IMR-90 (cell line): ENCODE measurements at regions not wholly inside any gene's neighbourhood (a gene's known extent, or its start where the extent isn't known, plus 50 kb on each side); places are given as distances from the start of the nearest gene placed in this dataset.

Source experiments
- ATAC-seq: fragments of 200-7000 bp; cut with Tn5 transposase; 2 replicates; pipeline ENCODE4 v1.9.1; 2020; ENCODE audit warnings: low read depth, mild to moderate bottlenecking, moderate library complexity
- BruUV-seq: library from RNA; stranded (reverse); fragments of 400-500 nt; replicated peaks from 2 replicates; lab custom pipeline; 2021; lab: Mats Ljungman, UMichigan
- CTCF ChIA-PET: fragments of 300-600 bp; formaldehyde crosslinking; extraction: SDS; loops from one replicate; lab custom pipeline; 2021; ENCODE audit warnings: antibody characterized with exemption; lab: Yijun Ruan, JAX
- POLR2A ChIA-PET: fragments of 300-600 bp; sonication (Branson Sonifier 250); formaldehyde crosslinking; loops from one replicate; lab custom pipeline; 2022; ENCODE audit warnings: antibody characterized with exemption; ENCODE audit not compliant: unreplicated experiment; lab: Charles Lee
- DNase-seq: peaks from one replicate; pipeline ENCODE4 v3.0.0; 2013
- H2AFZ ChIP-seq: replicated peaks from 2 replicates; pipeline ENCODE3; 2013; ENCODE audit warnings: low read length, mild to moderate bottlenecking; ENCODE audit not compliant: poor library complexity
- H2AK5ac ChIP-seq: 2 replicates; pipeline ENCODE4 v1.6.1; 2013; ENCODE audit warnings: low read depth, low read length, inconsistent platforms
- H2AK9ac ChIP-seq: replicated peaks from 2 replicates; pipeline ENCODE3; 2013; ENCODE audit warnings: mild to moderate bottlenecking, low read depth, low read length, moderate library complexity; ENCODE audit not compliant: poor library complexity
- H2BK120ac ChIP-seq: 2 replicates; pipeline ENCODE4 v1.6.1; 2013; ENCODE audit warnings: low read depth, low read length, inconsistent platforms
- H2BK15ac ChIP-seq: 3 replicates; pipeline ENCODE4 v1.6.1; 2013; ENCODE audit warnings: low read depth, low read length, inconsistent platforms
- H2BK20ac ChIP-seq: 2 replicates; pipeline ENCODE4 v1.6.1; 2013; ENCODE audit warnings: low read depth, mild to moderate bottlenecking, inconsistent platforms, low read length, moderate library complexity
- H2BK5ac ChIP-seq: 2 replicates; pipeline ENCODE4 v1.6.1; 2013; ENCODE audit warnings: mild to moderate bottlenecking, low read depth, low read length, inconsistent platforms; ENCODE audit not compliant: poor library complexity, severe bottlenecking
- H3K14ac ChIP-seq: replicated peaks from 2 replicates; pipeline ENCODE4 v1.6.1; 2013; ENCODE audit warnings: low read depth, low read length, inconsistent platforms
- H3K18ac ChIP-seq: 2 replicates; pipeline ENCODE4 v1.6.1; 2013; ENCODE audit warnings: low read depth, low read length, control low read depth
- H3K23ac ChIP-seq: 2 replicates; pipeline ENCODE4 v1.6.1; 2013; ENCODE audit warnings: low read depth, low read length, inconsistent platforms
- H3K27ac ChIP-seq: 2 replicates; pipeline ENCODE4 v1.5.1; 2013; ENCODE audit warnings: mild to moderate bottlenecking, control low read depth, low read length; ENCODE audit not compliant: insufficient read depth
- H3K27me3 ChIP-seq: 2 replicates; pipeline ENCODE4 v1.6.1; 2013; ENCODE audit warnings: low read length; ENCODE audit not compliant: control insufficient read depth, insufficient read depth
- H3K36me3 ChIP-seq: 2 replicates; pipeline ENCODE4 v1.6.1; 2013; ENCODE audit warnings: low read length, mixed read lengths; ENCODE audit not compliant: control insufficient read depth, insufficient read depth
- H3K4ac ChIP-seq: 2 replicates; pipeline ENCODE4 v1.6.1; 2013; ENCODE audit warnings: low read depth, low read length, inconsistent platforms
- H3K4me1 ChIP-seq: 2 replicates; pipeline ENCODE4 v1.6.1; 2013; ENCODE audit warnings: low read length, mixed read lengths; ENCODE audit not compliant: control insufficient read depth, insufficient read depth
- H3K4me2 ChIP-seq: 2 replicates; pipeline ENCODE4 v1.6.1; 2013; ENCODE audit warnings: low read depth, mild to moderate bottlenecking, control low read depth, low read length, moderate library complexity
- H3K4me3 ChIP-seq: 2 replicates; pipeline ENCODE4 v1.5.1; 2013; ENCODE audit warnings: low read depth, mild to moderate bottlenecking, control low read depth, low read length, moderate library complexity; ENCODE audit not compliant: insufficient read depth
- H3K56ac ChIP-seq: 2 replicates; pipeline ENCODE4 v1.6.1; 2013; ENCODE audit warnings: low read length, inconsistent platforms; ENCODE audit not compliant: insufficient read depth; ENCODE audit errors: extremely low read depth
- H3K79me1 ChIP-seq, 2 experiments: 2 replicates each; pipeline ENCODE4 v1.6.1; 2013; ENCODE audit warnings: low read length in 2 of 2, inconsistent platforms in 1 of 2, low read depth in 1 of 2
- H3K9ac ChIP-seq: 2 replicates; pipeline ENCODE4 v1.6.1; 2013; ENCODE audit warnings: low read depth, low read length, control low read depth
- H3K9me1 ChIP-seq: 2 replicates; pipeline ENCODE4 v1.6.1; 2013; ENCODE audit warnings: low read length, inconsistent platforms; ENCODE audit not compliant: insufficient read depth
- H3K9me3 ChIP-seq: 2 replicates; pipeline ENCODE4 v1.6.1; 2013; ENCODE audit warnings: low read length; ENCODE audit not compliant: control insufficient read depth, insufficient read depth
- H4K20me1 ChIP-seq: 2 replicates; pipeline ENCODE4 v1.6.1; 2013; ENCODE audit warnings: low read length, inconsistent platforms; ENCODE audit not compliant: insufficient read depth
- H4K5ac ChIP-seq: 2 replicates; pipeline ENCODE4 v1.6.1; 2013; ENCODE audit warnings: mild to moderate bottlenecking, low read depth, low read length, control low read depth
- H4K8ac ChIP-seq, 2 experiments: 2 replicates each; pipeline ENCODE4 v1.6.1; 2013; ENCODE audit warnings: low read depth in 2 of 2, low read length in 2 of 2, control low read depth in 1 of 2, inconsistent platforms in 1 of 2
- H4K91ac ChIP-seq: 2 replicates; pipeline ENCODE4 v1.6.1; 2013; ENCODE audit warnings: low read depth, low read length, inconsistent platforms; ENCODE audit not compliant: insufficient read depth
- CHD1 ChIP-seq: IDR thresholded peaks from 2 replicates; pipeline ENCODE4 v1.6.1; 2012; ENCODE audit warnings: low read depth, low read length, improper control_type of control experiment
- ELK1 ChIP-seq: fragments of 150-350 bp; IDR thresholded peaks from 2 replicates; pipeline ENCODE4 v1.6.1; 2016; ENCODE audit warnings: low read depth, mild to moderate bottlenecking, low read length, moderate library complexity, borderline replicate concordance
- MXI1 ChIP-seq: IDR thresholded peaks from 2 replicates; pipeline ENCODE4 v1.6.1; 2012; ENCODE audit warnings: low read depth, mild to moderate bottlenecking, low read length, moderate library complexity, borderline replicate concordance
- POLR2A ChIP-seq: IDR thresholded peaks from 2 replicates; pipeline ENCODE4 v1.6.1; 2012; ENCODE audit warnings: mild to moderate bottlenecking, low read depth, low read length
- RCOR1 ChIP-seq: IDR thresholded peaks from 2 replicates; pipeline ENCODE4 v1.6.1; 2012; ENCODE audit warnings: mild to moderate bottlenecking, low read length, improper control_type of control experiment; ENCODE audit not compliant: insufficient replicate concordance
- RFX5 ChIP-seq: IDR thresholded peaks from 2 replicates; pipeline ENCODE4 v1.8.0; 2012; ENCODE audit warnings: low read depth, mild to moderate bottlenecking, low read length, moderate library complexity
- USF2 ChIP-seq: fragments of 150-350 bp; IDR thresholded peaks from 2 replicates; pipeline ENCODE4 v1.6.1; 2017; ENCODE audit warnings: mild to moderate bottlenecking, antibody characterized with exemption, low read length, low read depth
- WGBS, 2 experiments: methylation state at CpG; one replicate each; pipeline versions ENCODE4 v1.1.5 to v1.1.7; 2013; ENCODE audit warnings: missing lambda C conversion rate in 2 of 2; ENCODE audit not compliant: insufficient read length in 1 of 2; ENCODE audit errors: extremely low coverage in 2 of 2; 5-methylcytosine and 5-hydroxymethylcytosine counted together
- dilution Hi-C: fragments of 300-500 bp; cut with HindIII; formaldehyde crosslinking; loops from one replicate; pipeline ENCODE4 v1.14.3; 2018; ENCODE audit warnings: low sequenced_read_pairs; ENCODE audit not compliant: unreplicated experiment
- in situ Hi-C: fragments of 300-500 bp; cut with MboI; formaldehyde crosslinking; loops from 3 replicates; pipeline ENCODE4 v1.14.3; 2019; ENCODE audit warnings: low sequenced_read_pairs, inconsistent platforms, mixed read lengths
- intact Hi-C: fragments of 100-400 bp; cut with micrococcal nuclease; formaldehyde crosslinking; loops from 2 replicates; pipeline ENCODE4 v1.10.0; 2022

- intact Hi-C loops (no loop called here), in situ Hi-C loops (no loop called here), dilution Hi-C loops (no loop called here)
- no peak overlapping the region for H3K23ac ChIP-seq
- H3K4me2 ChIP-seq = no peak overlapping the region
- no peak overlapping the region for H2BK15ac ChIP-seq
- DNase-seq = no peak
- H3K27me3 ChIP-seq = no peaks in the 10 kb centered on the region
- H3K4ac ChIP-seq = no peak overlapping the region
- H4K8ac ChIP-seq = no peak overlapping the region
- no peak overlapping the region for H2BK20ac ChIP-seq
- TF ChIP-seq RFX5 (no peak), RCOR1 (no peak), POLR2A (no peak), ELK1 (no peak), USF2 (no peak), CHD1 (no peak), MXI1 (no peak)
- no peak overlapping the region for H2AK9ac ChIP-seq
- H2AK5ac ChIP-seq = no peak overlapping the region
- H4K20me1 ChIP-seq = no peaks in the 10 kb centered on the region
- H3K9ac ChIP-seq = no peak overlapping the region
- no peak overlapping the region for H4K91ac ChIP-seq
- no peak for ATAC-seq
- no CpG with 5 or more reads among the region's 2 CpGs for whole genome bisulfite sequencing, 2 experiments
- H3K4me1 ChIP-seq = no peaks in the 10 kb centered on the region
- no peak overlapping the region for H2BK5ac ChIP-seq
- no peak overlapping the region for H3K4me3 ChIP-seq
- H3K56ac ChIP-seq = no peak overlapping the region
- no peak overlapping the region for H3K18ac ChIP-seq
- CTCF ChIA-PET = no interaction called here
- H2BK120ac ChIP-seq = no peak overlapping the region
- no peak overlapping the region for H2AFZ ChIP-seq
- no peaks in the 10 kb centered on the region for H3K79me1 ChIP-seq
- H3K9me3 ChIP-seq = peaks cover 15% of the 10 kb centered on the region
- H3K9me1 ChIP-seq = no peaks in the 10 kb centered on the region
- POLR2A ChIA-PET = no interaction called here
- H3K36me3 ChIP-seq = no peaks in the 10 kb centered on the region
- H3K27ac ChIP-seq = no peak overlapping the region
- BruUV-seq = no TSS peak
- H3K14ac ChIP-seq = no peak overlapping the region
- no peak overlapping the region for H4K5ac ChIP-seq
Observed at GRCh38 chr20:12596863-12597262, 411.9 kb upstream of the SPTLC3 start.
